ENCODE measurements at regions not wholly inside any gene's neighbourhood (a gene's known extent, or its start where the extent isn't known, plus 50 kb on each side); places are given as distances from the start of the nearest gene placed in this dataset.

- TF ChIP-seq CTCF (IDR thresholded peaks at IDR 0.05; ENCODE audit: low read depth, low read length) = no peak
- no peak for TF ChIP-seq MYC (IDR thresholded peaks at IDR 0.05; ENCODE audit: low read depth, low read length)
These were observed 108.9 kb upstream of the LGALSL start for GRCh38 chr2:64344999-64345576.
